Myocyte (in vitro differentiated cells): ENCODE measurements at regions not wholly inside any gene's neighbourhood (a gene's known extent, or its start where the extent isn't known, plus 50 kb on each side); places are given as distances from the start of the nearest gene placed in this dataset.
"Not testable (repeated sequence)": the region's sequence is repeated elsewhere in the genome, so short reads cannot be mapped to it uniquely, and the experiment has no call there.

Source experiments
- DNase-seq: peaks from one replicate; pipeline ENCODE4 v3.0.0-alpha.2; 2012; ENCODE audit warnings: low read depth

- DNase-seq, result no peak
Observed at GRCh38 chr2:168300460-168300859, 53.1 kb upstream of the STK39 start.

GRCh38 chr2:168304024-168304681, 56.8 kb upstream of the STK39 start:
- no peak for DNase-seq

- DNase-seq, result no peak
Observed at GRCh38 chr2:168307379-168307778, 60.0 kb upstream of the STK39 start.

GRCh38 chr2:168310580-168310979, 63.2 kb upstream of the STK39 start:
- no peak for DNase-seq

GRCh38 chr2:168311261-168311910, 64.0 kb upstream of the STK39 start:
- peak; percentile 82 for DNase-seq

- peak; percentile 87 for DNase-seq
Observed at GRCh38 chr2:168312036-168312822, 64.8 kb upstream of the STK39 start.

- DNase-seq, result peak; percentile 7
Observed at GRCh38 chr2:168314236-168314635, 66.8 kb upstream of the STK39 start.

- DNase-seq, result peak; percentile 11
Observed at GRCh38 chr2:168315331-168316072, 68.1 kb upstream of the STK39 start.

GRCh38 chr2:168316073-168316440, 68.7 kb upstream of the STK39 start:
- peak; percentile 13 for DNase-seq

GRCh38 chr2:168317282-168317681, 69.9 kb upstream of the STK39 start:
- DNase-seq, result no peak

GRCh38 chr2:168320267-168320666, 72.9 kb upstream of the STK39 start:
- no peak for DNase-seq

GRCh38 chr2:168322325-168323007, 75.1 kb upstream of the STK39 start:
- no peak for DNase-seq

GRCh38 chr2:168323529-168324021, 76.2 kb upstream of the STK39 start:
- no peak for DNase-seq

GRCh38 chr2:168326572-168326971, 79.2 kb upstream of the STK39 start:
- no peak for DNase-seq

- no peak for DNase-seq
Observed at GRCh38 chr2:168327328-168327727, 79.9 kb upstream of the STK39 start.

- DNase-seq, result no peak
Observed at GRCh38 chr2:168328421-168328820, 81.0 kb upstream of the STK39 start.

GRCh38 chr2:168330624-168331423, 83.4 kb upstream of the STK39 start:
- DNase-seq, result no peak

- DNase-seq, result not testable (repeated sequence)
Observed at GRCh38 chr2:168335254-168335653, 87.9 kb upstream of the STK39 start.

GRCh38 chr2:168336786-168337388, 89.5 kb upstream of the STK39 start:
- DNase-seq, result no peak

- no peak for DNase-seq
Observed at GRCh38 chr2:168338292-168338691, 90.9 kb upstream of the STK39 start.
